WTC11 (cell line): ENCODE measurements at regions not wholly inside any gene's neighbourhood (a gene's known extent, or its start where the extent isn't known, plus 50 kb on each side); places are given as distances from the start of the nearest gene placed in this dataset.

Experiments
- CTCF ChIP-seq: fragments of 200-600 bp; IDR thresholded peaks from 2 replicates; pipeline ENCODE4 v1.8.0; 2022; ENCODE audit warnings: antibody characterized with exemption
- ELF4 ChIP-seq: sonication (generic); formaldehyde crosslinking; IDR thresholded peaks from 2 replicates; pipeline ENCODE4 v1.8.1; 2022; ENCODE audit warnings: low read depth, mild to moderate bottlenecking, moderate library complexity, missing genetic modification reagents
- ESRRA ChIP-seq: sonication (generic); formaldehyde crosslinking; IDR thresholded peaks from 2 replicates; pipeline ENCODE4 v1.8.1; 2022; ENCODE audit warnings: mild to moderate bottlenecking, missing genetic modification reagents, borderline replicate concordance
- MAX ChIP-seq: sonication (generic); formaldehyde crosslinking; IDR thresholded peaks from 2 replicates; pipeline ENCODE4 v1.8.0; 2022; ENCODE audit warnings: mild to moderate bottlenecking, missing genetic modification reagents
- MLX ChIP-seq: sonication (generic); formaldehyde crosslinking; IDR thresholded peaks from 2 replicates; pipeline ENCODE4 v1.8.1; 2023; ENCODE audit warnings: mild to moderate bottlenecking, missing genetic modification reagents, moderate library complexity
- SP1 ChIP-seq: sonication (generic); formaldehyde crosslinking; conservative IDR thresholded peaks from 2 replicates; pipeline ENCODE4 v1.8.1; 2022; ENCODE audit warnings: missing genetic modification reagents
- USF1 ChIP-seq: sonication (generic); formaldehyde crosslinking; IDR thresholded peaks from 2 replicates; pipeline ENCODE4 v1.8.0; 2022; ENCODE audit warnings: mild to moderate bottlenecking, missing genetic modification reagents
- ZSCAN18 ChIP-seq: fragments of 250-450 bp; sonication (Bioruptor Pico); IDR thresholded peaks from 2 replicates; pipeline ENCODE4 v2.1.2; 2022; ENCODE audit warnings: mild to moderate bottlenecking, moderate library complexity

- TF ChIP-seq USF1 (CRISPR knock-in tag), result no peak
- no peak for TF ChIP-seq MLX
- no peak for TF ChIP-seq CTCF
- no peak for TF ChIP-seq SP1 (CRISPR knock-in tag)
- TF ChIP-seq ELF4 (CRISPR knock-in tag), result no peak
- no peak for TF ChIP-seq MAX (CRISPR knock-in tag)
- no peak for TF ChIP-seq ESRRA
- no peak for TF ChIP-seq ZSCAN18 (CRISPR knock-in tag)
These were observed 121.6 kb downstream of the TMEM121 start for GRCh38 chr14:105647784-105648608.
